Hematopoietic multipotent progenitor cell (in vitro differentiated cells): ENCODE measurements at regions not wholly inside any gene's neighbourhood (a gene's known extent, or its start where the extent isn't known, plus 50 kb on each side); places are given as distances from the start of the nearest gene placed in this dataset.
"Not testable (repeated sequence)": the region's sequence is repeated elsewhere in the genome, so short reads cannot be mapped to it uniquely, and the experiment has no call there.

Source experiments
- DNase-seq, 3 donors: peaks; one replicate each; pipeline ENCODE4 v3.0.0-alpha.2; 2011 to 2015; ENCODE audit warnings: low read depth in 2 of 3, low spot score in 2 of 3

DNA sequence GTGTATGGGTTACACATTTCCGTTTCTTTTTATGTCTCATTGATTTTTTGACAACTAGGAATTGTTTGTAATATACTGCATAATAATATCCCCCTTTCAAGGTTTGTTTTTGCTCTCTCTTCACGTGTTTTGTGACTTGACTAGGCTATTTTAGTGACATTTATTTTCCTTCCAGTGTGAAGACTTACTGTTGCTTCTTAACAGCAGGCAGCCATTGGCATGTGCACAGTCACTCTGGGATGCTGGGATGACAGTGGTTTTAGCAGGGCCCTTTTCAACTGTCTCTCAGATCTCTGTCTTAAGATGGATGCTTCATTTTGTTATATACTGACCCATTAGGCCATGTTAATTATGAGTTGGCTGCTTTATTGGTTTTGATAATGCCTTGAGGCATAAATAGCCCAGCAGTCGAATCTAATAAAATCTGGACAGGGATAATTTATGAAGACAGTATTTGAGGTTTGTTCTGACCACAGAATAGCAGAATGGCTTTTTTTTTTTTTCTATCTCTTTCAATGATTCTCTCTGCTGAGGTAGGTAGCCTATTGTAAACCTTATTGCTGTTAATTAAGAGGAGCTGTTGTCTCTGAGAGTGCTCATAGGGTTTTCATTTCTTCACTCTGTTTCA lies 536.0 kb downstream of the GABRG2 start:
- no peak for DNase-seq

DNA sequence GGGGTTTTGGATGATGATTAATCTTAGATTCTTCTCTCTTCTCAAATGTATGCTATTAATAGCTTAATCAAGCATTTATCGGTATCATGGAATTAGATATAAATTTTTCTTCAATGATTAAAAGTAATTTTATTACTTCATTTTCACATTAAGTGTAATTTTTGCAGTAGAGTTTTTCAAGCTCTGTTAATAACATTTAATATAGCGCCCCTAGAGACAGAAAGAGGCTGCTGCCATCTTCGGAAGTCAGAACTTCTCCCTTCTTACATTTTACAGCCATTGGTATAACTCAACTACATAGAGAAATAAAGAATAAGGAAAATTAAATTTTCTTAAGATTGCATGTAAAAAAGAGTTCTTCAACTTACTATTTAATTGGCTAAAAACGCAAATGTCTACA lies 540.3 kb downstream of the GABRG2 start:
- DNase-seq: no peak

DNA sequence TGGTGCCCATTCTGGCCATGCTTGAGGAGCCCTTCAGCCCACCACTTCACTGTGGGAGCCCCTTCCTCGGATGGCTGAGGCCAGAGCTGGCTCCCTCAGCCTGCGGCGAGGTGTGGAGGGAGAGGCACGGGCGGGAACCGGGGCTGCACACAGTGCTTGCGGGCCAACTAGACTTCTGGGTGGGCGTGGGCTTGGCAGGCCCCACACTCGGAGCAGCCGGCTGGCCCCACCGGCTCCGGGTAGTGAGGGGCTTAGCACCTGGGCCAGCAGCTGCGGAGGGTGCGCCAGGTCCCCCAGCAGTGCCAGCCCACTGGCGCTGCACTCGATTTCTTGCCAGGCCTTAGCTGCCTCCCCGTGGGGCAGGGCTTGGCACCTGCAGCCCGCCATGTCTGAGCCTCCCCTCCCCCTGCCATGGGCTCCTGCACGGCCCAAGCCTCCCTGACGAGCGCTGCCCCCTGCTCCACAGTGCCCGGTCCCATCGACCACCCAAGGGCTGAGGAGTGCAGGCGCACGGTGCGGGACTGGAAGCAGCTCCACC lies 554.2 kb downstream of the GABRG2 start:
- not testable (repeated sequence) for DNase-seq

DNA sequence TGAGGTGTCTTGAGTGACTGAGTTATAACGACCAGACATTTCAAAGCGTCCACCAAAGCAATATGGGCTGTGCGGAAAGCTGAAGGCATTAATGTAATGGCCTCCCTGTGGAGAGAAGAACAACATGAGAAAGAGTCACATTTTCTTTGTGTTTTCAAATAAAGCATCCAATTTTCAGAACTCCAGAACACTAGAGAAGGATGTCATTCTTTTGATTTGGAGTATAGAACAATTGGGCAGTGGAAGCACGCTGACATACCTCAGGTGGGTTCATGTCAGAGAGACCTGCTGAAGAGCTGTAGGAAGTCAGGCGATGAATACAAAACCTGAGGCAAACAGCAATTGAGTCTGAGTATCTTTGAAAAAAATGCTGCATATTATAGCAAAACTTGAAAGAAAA lies 556.5 kb downstream of the GABRG2 start:
- no peak for DNase-seq

- DNase-seq: no peak
Observed at GRCh38 chr5:162637481-162637880, 569.9 kb downstream of the GABRG2 start.

DNA sequence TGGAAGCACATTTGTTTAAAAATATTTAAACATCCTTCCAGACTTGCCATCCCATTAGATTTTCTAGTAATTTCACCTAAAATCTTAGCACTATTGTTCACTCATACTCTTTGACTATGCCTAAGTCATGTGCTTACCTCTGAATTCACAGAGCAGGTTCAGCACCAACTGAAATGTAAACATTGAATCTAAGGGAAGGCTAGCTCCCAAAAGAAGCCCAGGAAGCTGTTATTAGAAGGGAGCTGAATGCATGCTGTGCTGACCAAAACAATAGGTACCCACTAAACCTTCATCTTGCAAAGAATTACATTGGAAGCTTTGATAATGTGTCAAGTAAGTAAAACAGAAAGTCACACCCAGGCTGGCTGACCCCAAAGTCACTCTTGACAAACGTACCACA lies 571.3 kb downstream of the GABRG2 start:
- DNase-seq: no peak

DNA sequence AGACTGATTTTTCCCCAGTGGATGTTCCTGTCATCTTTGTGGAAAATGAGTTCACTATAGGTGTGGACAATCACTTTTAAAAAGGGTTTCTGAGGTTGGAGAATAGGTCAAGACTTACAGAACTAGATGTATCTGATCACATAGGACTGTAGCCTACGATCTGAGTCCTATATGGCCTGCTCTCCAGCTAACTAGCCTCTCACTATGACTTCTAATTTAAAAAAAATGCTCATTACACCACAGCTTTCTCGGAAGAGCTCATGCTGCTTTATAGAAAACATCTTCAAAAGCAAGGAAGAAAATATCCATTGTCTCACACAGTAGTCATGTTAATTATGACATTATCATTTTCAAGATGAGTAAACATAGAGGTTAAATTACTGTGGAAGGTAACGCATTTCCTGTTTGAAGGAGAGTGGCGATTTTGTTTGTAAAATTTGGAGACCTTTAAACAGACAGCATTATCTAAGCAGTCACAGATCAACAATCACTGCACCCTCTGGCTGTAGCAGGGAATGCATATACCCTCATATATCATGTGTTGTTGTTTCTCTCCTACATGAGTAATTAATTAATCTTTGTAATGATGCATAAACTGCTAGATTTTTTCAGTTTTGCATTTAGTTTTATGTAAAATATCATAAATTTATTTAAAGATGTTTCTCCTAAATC lies 573.7 kb downstream of the GABRG2 start:
- no peak for DNase-seq

- no peak for DNase-seq
Observed at GRCh38 chr5:162654661-162655405, 587.3 kb downstream of the GABRG2 start.

- DNase-seq: no peak
Observed at GRCh38 chr5:162657076-162657475, 589.5 kb downstream of the GABRG2 start.

DNA sequence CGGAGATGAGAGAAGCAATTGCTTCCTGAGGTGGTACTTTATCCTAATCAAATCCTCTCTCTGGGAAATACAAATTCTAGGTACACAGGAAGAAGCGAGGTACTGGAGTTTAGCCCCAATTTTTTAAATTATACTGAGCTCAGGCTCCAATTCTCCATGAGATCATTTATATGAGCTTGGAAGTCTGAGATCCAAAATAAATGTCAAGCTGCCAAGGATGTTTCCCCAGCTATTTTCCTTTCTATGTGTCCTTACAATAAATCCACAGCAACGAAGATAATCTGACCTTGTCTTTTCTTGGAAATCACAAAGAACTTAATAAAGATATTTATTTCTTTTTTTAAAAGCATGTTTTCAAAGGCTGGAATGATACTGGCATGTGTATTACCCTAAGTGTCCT lies 597.3 kb downstream of the GABRG2 start:
- DNase-seq: no peak

DNA sequence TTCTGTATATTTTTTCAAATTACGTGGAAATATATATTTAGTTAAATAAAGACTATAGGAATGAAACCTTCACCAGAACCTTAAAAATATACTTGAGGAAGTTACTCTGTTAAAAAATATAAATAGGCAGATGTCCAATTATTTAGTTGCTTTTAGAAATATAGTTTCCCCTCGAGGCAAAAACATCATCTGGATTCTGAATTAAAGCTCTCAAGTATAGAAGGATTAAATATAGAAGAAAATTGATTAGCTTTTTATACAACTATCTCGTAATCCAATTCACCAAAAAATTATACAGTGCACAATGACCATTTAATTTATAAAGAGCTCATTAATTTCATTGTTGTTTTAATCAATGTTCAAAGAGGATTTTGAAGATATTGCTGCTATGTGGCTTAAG lies 601.4 kb downstream of the GABRG2 start:
- DNase-seq: no peak

DNA sequence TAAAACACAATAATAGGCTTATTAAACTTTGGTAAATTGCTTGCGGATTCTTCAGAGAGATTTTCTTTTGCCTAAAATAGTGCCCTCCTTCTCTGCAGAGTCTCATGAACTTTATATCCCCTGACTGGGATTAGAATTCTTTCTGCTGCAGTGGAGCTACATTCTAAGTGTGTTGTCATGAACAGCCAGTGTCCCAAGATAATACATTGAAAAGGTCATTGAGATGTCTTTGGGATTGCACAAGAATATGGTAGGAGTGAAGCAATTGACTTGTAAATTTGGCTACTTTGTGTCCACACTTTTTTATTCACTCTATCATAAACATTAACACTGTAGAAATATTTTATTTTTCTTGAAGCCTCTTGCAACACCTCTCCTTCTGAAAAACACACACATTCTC lies 604.5 kb downstream of the GABRG2 start:
- DNase-seq: no peak

DNA sequence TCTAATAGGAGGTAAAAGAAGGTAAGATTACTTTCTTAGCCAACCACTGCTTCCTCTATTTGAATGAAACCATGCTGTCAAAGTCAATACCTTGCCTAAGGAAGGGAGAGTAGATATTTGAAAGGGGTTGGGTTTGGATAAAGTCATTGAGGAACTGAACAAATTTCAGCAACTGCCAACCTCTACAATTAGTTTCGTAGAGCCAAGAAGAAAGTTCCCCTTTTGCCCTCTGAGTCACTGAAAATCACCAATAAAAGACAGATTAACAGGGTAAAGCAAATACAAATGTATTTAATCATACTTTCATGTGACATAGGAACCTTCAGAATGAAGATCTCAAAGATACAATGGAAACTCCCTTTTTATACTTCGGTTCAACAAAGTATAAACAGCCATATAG lies 615.7 kb downstream of the GABRG2 start:
- no peak for DNase-seq

GRCh38 chr5:162684145-162684544 lies 616.6 kb downstream of the GABRG2 start:
- no peak for DNase-seq

GRCh38 chr5:162685302-162685701 lies 617.7 kb downstream of the GABRG2 start:
- DNase-seq: no peak

GRCh38 chr5:162696272-162696671 lies 628.7 kb downstream of the GABRG2 start:
- not testable (repeated sequence) for DNase-seq

GRCh38 chr5:162699361-162699760 lies 631.8 kb downstream of the GABRG2 start:
- no peak for DNase-seq

DNA sequence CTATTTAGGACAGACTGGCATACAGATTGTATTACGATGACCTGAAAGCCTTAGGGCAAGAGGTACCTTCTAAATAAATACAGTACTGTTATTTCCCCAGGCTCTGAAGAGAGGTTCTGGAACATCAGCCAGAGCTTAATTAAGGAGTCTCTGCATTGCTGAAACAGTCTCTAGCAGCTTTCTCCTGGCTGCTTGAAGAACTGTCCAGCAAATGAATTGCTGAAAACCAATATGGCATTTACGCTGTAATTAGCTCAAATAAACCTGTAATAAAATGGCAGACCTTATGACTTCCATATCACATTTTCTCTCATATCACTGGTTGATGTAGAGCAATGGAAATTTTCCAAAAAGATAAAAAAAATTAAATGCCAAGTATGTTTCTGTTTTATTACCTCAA lies 636.3 kb downstream of the GABRG2 start:
- no peak for DNase-seq

DNA sequence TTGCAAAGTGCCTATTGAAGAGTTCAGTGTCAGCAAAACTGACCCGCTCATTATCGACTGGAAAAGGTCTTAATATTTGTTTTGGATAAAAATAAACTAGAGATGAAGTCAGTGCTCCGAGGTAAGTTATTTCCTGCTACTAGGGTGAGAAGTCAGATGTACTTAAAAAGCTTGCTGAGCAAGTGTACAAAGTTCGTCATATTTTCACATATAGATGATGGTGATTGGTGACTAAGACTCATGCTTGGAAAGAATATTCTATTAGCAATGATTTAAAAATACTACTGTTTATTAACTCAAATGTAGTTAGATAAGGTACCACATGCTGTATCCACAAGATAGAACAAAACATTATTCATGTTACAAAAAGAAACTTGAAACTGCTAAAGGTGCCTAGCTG lies 643.7 kb downstream of the GABRG2 start:
- DNase-seq: no peak

DNA sequence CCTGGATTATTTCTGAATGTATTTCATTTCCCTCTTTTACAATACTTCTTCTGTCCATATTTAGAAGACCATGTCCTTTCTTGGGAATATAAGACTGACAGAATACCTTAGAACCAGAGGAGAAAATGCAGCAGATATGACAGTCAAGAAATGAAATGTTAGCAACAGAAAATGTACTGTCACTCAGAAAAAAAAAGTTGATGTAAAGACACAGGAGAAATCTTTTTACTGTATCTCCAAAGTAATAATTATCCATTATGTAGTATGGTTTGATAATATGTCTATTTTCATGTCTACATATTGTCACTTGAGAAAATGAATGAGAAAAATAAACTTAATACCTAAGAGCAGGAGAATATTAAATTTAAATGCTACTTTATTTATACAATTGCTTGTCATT lies 652.1 kb downstream of the GABRG2 start:
- no peak for DNase-seq

DNA sequence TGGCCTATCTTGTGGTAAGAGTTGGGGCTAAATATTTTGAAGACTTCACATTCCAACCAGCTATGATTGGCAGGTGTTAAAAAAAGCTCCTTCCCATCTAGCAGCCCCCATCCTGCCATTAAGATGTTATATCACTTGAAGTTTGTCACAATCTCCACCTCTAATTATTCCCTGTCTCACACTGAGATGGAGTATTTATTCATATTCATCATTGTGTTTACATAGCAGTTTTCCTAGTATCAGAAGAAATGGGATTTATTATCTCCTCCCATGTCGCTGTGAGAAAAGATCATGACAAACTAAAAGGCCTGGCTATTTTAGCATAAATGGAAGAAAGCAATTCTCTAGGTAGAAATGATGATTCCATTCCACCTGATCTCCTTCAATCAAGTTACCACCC lies 653.6 kb downstream of the GABRG2 start:
- no peak for DNase-seq

DNA sequence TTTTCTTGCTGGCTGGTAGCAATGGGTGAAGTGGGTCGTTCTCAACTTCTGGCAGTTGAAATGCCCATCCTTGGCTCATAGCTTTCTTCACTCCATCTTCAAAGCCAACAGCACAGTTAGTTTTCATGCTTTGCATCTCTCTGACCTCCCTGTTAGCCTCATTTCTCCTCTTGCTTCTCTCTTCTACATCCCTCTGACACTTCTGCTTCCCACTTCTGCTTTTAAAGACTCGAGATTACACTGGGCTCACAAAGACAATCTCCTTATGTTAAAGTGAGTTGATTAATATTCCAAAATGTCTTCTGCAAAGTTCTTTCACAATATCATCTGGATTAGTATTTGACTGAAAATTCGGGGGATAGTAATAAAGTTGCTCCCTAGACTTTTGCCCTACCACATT lies 684.8 kb upstream of the CCNG1 start:
- DNase-seq: no peak
